Stimulated activated CD4-positive, alpha-beta T cell treated with anti-CD3 and anti-CD28 coated beads, Interleukin-1b, Interleukin-23, amount 100 ng/mL, for 24 hours (primary cell): ENCODE measurements at regions not wholly inside any gene's neighbourhood (a gene's known extent, or its start where the extent isn't known, plus 50 kb on each side); places are given as distances from the start of the nearest gene placed in this dataset.
"Not testable (repeated sequence)": the region's sequence is repeated elsewhere in the genome, so short reads cannot be mapped to it uniquely, and the experiment has no call there.

Experiments used
- DNase-seq, 4 experiments: peaks; one replicate each; pipeline ENCODE4 v3.0.0-alpha.2; 2020; ENCODE audit warnings: low read depth in 4 of 4, low spot score in 1 of 4

GRCh38 chr3:107909583-107909982, 181.2 kb downstream of the CD47 start:
- DNase-seq = not testable (repeated sequence)

GRCh38 chr3:107907996-107908395, 182.8 kb downstream of the CD47 start:
- DNase-seq = no peak

GRCh38 chr3:107904536-107905066, 186.2 kb downstream of the CD47 start:
- no peak for DNase-seq

- DNase-seq = no peak
Observed at GRCh38 chr3:107899990-107900651, 190.7 kb downstream of the CD47 start.

- DNase-seq = no peak
Observed at GRCh38 chr3:107897471-107898061, 193.3 kb downstream of the CD47 start.

GRCh38 chr3:107894998-107895397, 195.8 kb downstream of the CD47 start:
- DNase-seq = no peak

DNA sequence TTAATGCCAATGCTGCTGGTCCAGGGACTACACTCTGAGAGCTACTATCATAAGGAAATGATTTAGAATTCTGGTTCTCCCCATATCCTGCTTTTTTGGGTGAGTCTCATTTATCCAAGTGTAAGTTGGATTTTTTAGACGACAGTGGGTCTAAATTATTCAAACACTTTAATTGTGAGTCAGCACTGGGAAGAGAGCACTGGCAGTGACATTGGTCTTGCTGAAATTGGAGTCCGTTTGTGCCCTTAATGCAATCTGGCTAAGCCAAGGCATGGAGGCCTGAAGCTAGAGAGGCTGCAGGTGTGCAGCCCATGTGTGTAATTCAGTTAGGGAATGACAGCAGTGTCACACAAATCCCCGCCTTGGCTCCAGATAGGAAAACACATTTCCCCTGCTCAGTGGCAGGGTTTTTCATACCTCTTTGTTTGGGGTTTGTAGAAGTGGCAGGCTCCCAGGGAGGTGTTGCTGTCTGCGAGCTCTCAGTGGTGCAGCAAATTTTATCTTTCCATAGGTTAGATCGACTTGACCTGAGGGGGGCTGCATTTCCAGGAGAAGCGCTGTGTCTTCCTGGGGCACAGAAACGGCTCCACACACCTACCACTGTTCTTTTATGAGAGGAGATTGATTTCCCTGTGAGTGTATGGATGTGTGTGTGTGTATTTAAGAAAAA, 197.7 kb downstream of the CD47 start:
- no peak for DNase-seq

DNA sequence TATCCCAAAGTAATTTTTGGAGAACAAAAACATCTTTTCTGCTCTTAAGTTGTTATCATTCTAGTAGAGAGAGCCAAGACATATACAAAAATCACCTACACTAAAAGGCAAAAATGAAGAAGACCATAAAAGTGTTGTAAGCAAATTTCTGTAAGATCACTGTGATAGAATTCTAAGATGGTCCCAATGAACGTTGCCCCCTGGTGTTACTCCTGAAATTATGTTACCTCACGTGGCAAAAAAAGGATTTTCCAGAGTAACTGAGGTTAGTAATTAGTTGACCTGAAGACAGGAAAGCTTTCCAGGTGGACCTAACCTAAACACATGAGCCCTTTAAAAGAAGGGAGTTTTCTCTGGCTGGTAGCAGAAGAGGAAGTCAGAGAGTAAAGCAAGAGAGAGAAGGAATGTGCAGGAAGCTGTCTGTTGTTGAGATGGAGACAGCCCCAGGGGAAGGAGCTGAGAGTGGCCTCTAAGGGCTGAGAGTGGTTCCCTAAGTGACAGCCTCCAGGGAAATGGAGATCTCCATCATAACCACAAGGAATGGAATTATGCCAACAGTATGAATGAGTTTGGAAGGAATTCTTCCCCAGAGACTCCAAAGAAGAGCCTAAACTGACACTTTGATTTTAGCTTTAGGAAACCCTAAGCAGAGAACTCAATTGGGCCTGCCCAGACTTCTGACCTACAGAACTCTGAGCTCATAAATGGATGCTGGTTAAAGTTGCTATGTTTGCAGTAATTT, 205.9 kb downstream of the CD47 start:
- DNase-seq = no peak

- no peak for DNase-seq
Observed at GRCh38 chr3:107884028-107884427, 206.8 kb downstream of the CD47 start.

GRCh38 chr3:107882881-107883280, 207.9 kb downstream of the CD47 start:
- no peak for DNase-seq

GRCh38 chr3:107882261-107882660, 208.6 kb downstream of the CD47 start:
- no peak for DNase-seq

DNA sequence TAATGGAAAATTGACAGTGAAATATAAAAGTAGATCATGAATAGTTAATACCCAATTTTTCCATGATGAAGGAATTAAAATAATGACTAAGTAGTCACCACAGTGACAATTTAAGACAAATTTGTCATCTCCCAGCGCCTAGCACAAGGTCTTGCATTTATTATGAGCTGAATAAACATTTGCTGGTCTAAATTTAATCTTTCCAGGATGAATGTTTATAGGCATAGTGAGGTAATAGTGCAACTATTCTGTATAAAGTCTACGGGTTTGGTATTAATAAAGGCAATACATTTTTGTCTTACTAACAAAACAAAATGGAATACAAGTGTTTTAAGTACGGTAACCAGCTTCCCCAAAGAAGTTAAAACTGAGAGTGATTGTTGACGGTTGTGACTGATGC, 209.3 kb downstream of the CD47 start:
- no peak for DNase-seq

GRCh38 chr3:107880702-107881101, 210.1 kb downstream of the CD47 start:
- no peak for DNase-seq

GRCh38 chr3:107877936-107878335, 212.9 kb downstream of the CD47 start:
- no peak for DNase-seq

DNA sequence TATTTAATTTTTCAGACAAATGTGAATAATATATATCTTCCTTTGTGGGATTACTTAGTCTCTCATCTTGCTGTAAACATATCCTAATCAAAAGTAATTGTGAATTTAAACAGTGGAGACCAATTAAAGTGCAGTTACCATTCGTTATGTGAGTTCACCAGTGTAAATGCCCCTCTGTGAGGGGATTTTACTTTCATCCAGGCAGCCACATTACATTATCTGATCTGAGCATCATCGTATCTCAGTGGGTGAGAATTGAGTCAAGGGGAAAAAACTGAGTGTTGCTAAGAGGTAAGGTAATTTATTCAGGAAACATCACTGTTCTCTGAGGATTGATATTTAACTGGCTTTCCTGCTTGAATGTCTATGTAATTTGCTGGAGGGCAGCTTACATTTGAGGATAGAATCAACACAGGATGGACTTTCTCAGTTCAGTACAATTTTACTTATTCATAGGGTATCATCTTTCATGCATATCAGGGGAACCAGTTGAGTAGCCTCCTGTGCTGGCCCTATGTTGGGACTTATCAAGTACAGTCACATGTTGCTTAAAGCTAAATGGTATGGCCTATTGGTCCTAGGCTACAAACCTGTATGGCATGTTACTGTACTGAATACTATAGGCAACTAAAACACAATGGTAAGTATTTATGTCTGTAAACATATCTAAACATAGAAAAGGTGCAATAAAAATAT, 219.7 kb downstream of the CD47 start:
- no peak for DNase-seq

- no peak for DNase-seq
Observed at GRCh38 chr3:107870096-107870495, 220.7 kb downstream of the CD47 start.

GRCh38 chr3:107868449-107868848, 222.4 kb downstream of the CD47 start:
- DNase-seq = no peak

- DNase-seq = no peak
Observed at GRCh38 chr3:107861904-107862303, 228.9 kb downstream of the CD47 start.

GRCh38 chr3:107861422-107861821, 229.4 kb downstream of the CD47 start:
- DNase-seq = no peak
